WERI-Rb-1 (cell line): ENCODE measurements at regions not wholly inside any gene's neighbourhood (a gene's known extent, or its start where the extent isn't known, plus 50 kb on each side); places are given as distances from the start of the nearest gene placed in this dataset.

Source experiments
- DNase-seq: peaks from one replicate; pipeline ENCODE4 v3.0.0-alpha.2; 2020
- H3K27ac ChIP-seq: fragments of 250-450 bp; sonication (Bioruptor Pico); 2 replicates; pipeline ENCODE4 v1.5.1; 2020; ENCODE audit warnings: mild to moderate bottlenecking, moderate library complexity
- H3K27me3 ChIP-seq: fragments of 250-450 bp; sonication (Bioruptor Pico); 2 replicates; pipeline ENCODE4 v1.5.1; 2021; ENCODE audit warnings: mild to moderate bottlenecking, low read depth, moderate library complexity; ENCODE audit not compliant: insufficient read depth, severe bottlenecking
- H3K36me3 ChIP-seq: fragments of 250-450 bp; sonication (Bioruptor Pico); 2 replicates; pipeline ENCODE4 v1.5.1; 2020; ENCODE audit warnings: mild to moderate bottlenecking, moderate library complexity
- H3K4me3 ChIP-seq: 2 replicates; pipeline ENCODE4 v1.5.1; 2011; ENCODE audit warnings: low read depth, mild to moderate bottlenecking, control low read depth, low read length
- H3K9me3 ChIP-seq: fragments of 250-450 bp; sonication (Bioruptor Pico); 2 replicates; pipeline ENCODE4 v1.5.1; 2021; ENCODE audit warnings: mild to moderate bottlenecking, moderate library complexity; ENCODE audit not compliant: severe bottlenecking
- CTCF ChIP-seq: IDR thresholded peaks from 2 replicates; pipeline ENCODE4 v1.5.1; 2011; ENCODE audit warnings: low read depth, mild to moderate bottlenecking, control low read depth, inconsistent platforms, low read length

GRCh38 chr3:20692675-20693074, 506.7 kb upstream of the SGO1 start:
- no peaks in the 10 kb centered on the region for H3K9me3 ChIP-seq
- no peaks in the 10 kb centered on the region for H3K36me3 ChIP-seq
- DNase-seq = no peak
- H3K27ac ChIP-seq = no peak overlapping the region
- H3K4me3 ChIP-seq = no peak overlapping the region
- TF ChIP-seq CTCF = no peak
- H3K27me3 ChIP-seq = no peaks in the 10 kb centered on the region

- H3K27ac ChIP-seq = no peak overlapping the region
- H3K36me3 ChIP-seq = no peaks in the 10 kb centered on the region
- no peaks in the 10 kb centered on the region for H3K9me3 ChIP-seq
- no peak for DNase-seq
- no peak for TF ChIP-seq CTCF
- no peak overlapping the region for H3K4me3 ChIP-seq
- no peaks in the 10 kb centered on the region for H3K27me3 ChIP-seq
Observed at GRCh38 chr3:20683910-20684309, 497.9 kb upstream of the SGO1 start.

- Histone ChIP-seq H3K36me3 (no peaks in the 10 kb centered on the region), H3K27me3 (no peaks in the 10 kb centered on the region), H3K4me3 (no peak overlapping the region), H3K9me3 (no peaks in the 10 kb centered on the region), H3K27ac (no peak overlapping the region)
- TF ChIP-seq CTCF = no peak
- no peak for DNase-seq
Observed at GRCh38 chr3:20682573-20682972, 496.6 kb upstream of the SGO1 start.

- TF ChIP-seq CTCF = no peak
- H3K4me3 ChIP-seq = no peak overlapping the region
- H3K36me3 ChIP-seq = no peaks in the 10 kb centered on the region
- no peaks in the 10 kb centered on the region for H3K27me3 ChIP-seq
- no peak for DNase-seq
- no peaks in the 10 kb centered on the region for H3K9me3 ChIP-seq
- no peak overlapping the region for H3K27ac ChIP-seq
Observed at GRCh38 chr3:20680990-20681628, 495.1 kb upstream of the SGO1 start.

- Histone ChIP-seq H3K27me3 (no peaks in the 10 kb centered on the region), H3K4me3 (no peak overlapping the region), H3K36me3 (no peaks in the 10 kb centered on the region), H3K9me3 (no peaks in the 10 kb centered on the region), H3K27ac (no peak overlapping the region)
- TF ChIP-seq CTCF = no peak
- DNase-seq = no peak
Observed at GRCh38 chr3:20673866-20674265, 487.9 kb upstream of the SGO1 start.

- Histone ChIP-seq H3K27ac (no peak overlapping the region), H3K27me3 (no peaks in the 10 kb centered on the region), H3K9me3 (no peaks in the 10 kb centered on the region), H3K36me3 (no peaks in the 10 kb centered on the region), H3K4me3 (no peak overlapping the region)
- no peak for TF ChIP-seq CTCF
- no peak for DNase-seq
Observed at GRCh38 chr3:20669675-20670074, 483.7 kb upstream of the SGO1 start.
